ENCODE measurements at regions not wholly inside any gene's neighbourhood (a gene's known extent, or its start where the extent isn't known, plus 50 kb on each side); places are given as distances from the start of the nearest gene placed in this dataset.

- H3K4me1 ChIP-seq (replicated peaks in 1 of 2; ENCODE audit: control insufficient read depth in 2 of 2, insufficient read depth in 2 of 2, low read length in 2 of 2): no peaks in the 10 kb centered on the region
- CTCF ChIA-PET (ENCODE audit: low intra/inter-chr PET ratio): no interaction called here
- FAIRE-seq (no peak), ATAC-seq (no peak), DNase-seq (ENCODE audit: extremely low read depth in 1 of 4, low spot score in 3 of 4) (no peak)
- H3K9ac ChIP-seq (ENCODE audit: insufficient read depth in 1 of 2, low read depth in 2 of 2, low read length in 2 of 2): no peak overlapping the region
- H3K36me3 ChIP-seq (ENCODE audit: control insufficient read depth, insufficient read depth, low read length): no peaks in the 10 kb centered on the region
- no peaks in the 10 kb centered on the region for H3K79me2 ChIP-seq (ENCODE audit: control insufficient read depth, insufficient read depth, low read length)
- no peak overlapping the region for H2AFZ ChIP-seq (ENCODE audit: low read depth, low read length)
- no peaks in the 10 kb centered on the region for H4K20me1 ChIP-seq (replicated peaks; ENCODE audit: control insufficient read depth, insufficient read depth, low read length)
- 4% methylated on average over 3 of the region's 3 CpGs for WGBS (ENCODE audit: insufficient coverage, low coverage, missing lambda C conversion rate)
- no peaks in the 10 kb centered on the region for H3K9me3 ChIP-seq (replicated peaks; ENCODE audit: control insufficient read depth, insufficient read depth, low read depth, low read length)
- no peak overlapping the region for H3K4me3 ChIP-seq
- in situ Hi-C loops (cut with MboI): no loop called here
- TF ChIP-seq TEAD1 (CRISPR knock-in tag; IDR thresholded peaks at IDR 0.05): no peak
- H3K27me3 ChIP-seq (ENCODE audit: control insufficient read depth in 2 of 2, insufficient read depth in 2 of 2, low read length in 2 of 2): no peaks in the 10 kb centered on the region
- H3K9me1 ChIP-seq (ENCODE audit: control insufficient read depth, insufficient read depth, low read length): no peaks in the 10 kb centered on the region
- BruUV-seq (replicated peaks): no TSS peak
- no peak overlapping the region for H3K27ac ChIP-seq (ENCODE audit: extremely low read depth, low read depth, low read length)
- intact Hi-C loops (cut with micrococcal nuclease): no loop called here
- no peak overlapping the region for H3K4me2 ChIP-seq (ENCODE audit: insufficient read depth, low read length)
- POLR2A ChIA-PET: no interaction called here
These were observed 213.9 kb upstream of the UBASH3B start for GRCh38 chr11:122441666-122442035.

- H4K20me1 ChIP-seq (replicated peaks; ENCODE audit: control insufficient read depth, insufficient read depth, low read length): no peaks in the 10 kb centered on the region
- CTCF ChIA-PET (ENCODE audit: low intra/inter-chr PET ratio): no interaction called here
- H3K9ac ChIP-seq (ENCODE audit: insufficient read depth in 1 of 2, low read depth in 2 of 2, low read length in 2 of 2): no peak overlapping the region
- H3K36me3 ChIP-seq (ENCODE audit: control insufficient read depth, insufficient read depth, low read length): no peaks in the 10 kb centered on the region
- TF ChIP-seq EGR1 (conservative IDR thresholded peaks at IDR 0.05): no peak
- no peak for TF ChIP-seq GATAD2A (IDR thresholded peaks at IDR 0.05)
- no peak for TF ChIP-seq ZNF431 (CRISPR knock-in tag; IDR thresholded peaks at IDR 0.05)
- TF ChIP-seq SAFB (IDR thresholded peaks at IDR 0.05; ENCODE audit: borderline replicate concordance, low read depth, low read length): no peak
- no peak for TF ChIP-seq BRD4 (IDR thresholded peaks at IDR 0.05)
- no peak for TF ChIP-seq TCF7L2 (IDR thresholded peaks at IDR 0.05; ENCODE audit: low read depth, low read length)
- TF ChIP-seq RBM15 (IDR thresholded peaks at IDR 0.05; ENCODE audit: insufficient read depth, low read length): no peak
- TF ChIP-seq ZNF316 (IDR thresholded peaks at IDR 0.05): no peak
- no peak for TF ChIP-seq ZFPM2 (CRISPR knock-in tag; IDR thresholded peaks at IDR 0.05)
- H3K4me1 ChIP-seq (replicated peaks in 1 of 2; ENCODE audit: control insufficient read depth in 2 of 2, insufficient read depth in 2 of 2, low read length in 2 of 2): no peaks in the 10 kb centered on the region
- no peak overlapping the region for H3K4me3 ChIP-seq
- 14% methylated on average over 15 of the region's 28 CpGs for WGBS (ENCODE audit: insufficient coverage, low coverage, missing lambda C conversion rate)
- no peak overlapping the region for H3K27ac ChIP-seq (ENCODE audit: extremely low read depth, low read depth, low read length)
- no peaks in the 10 kb centered on the region for H3K9me3 ChIP-seq (replicated peaks; ENCODE audit: control insufficient read depth, insufficient read depth, low read depth, low read length)
- no peak overlapping the region for H3K4me2 ChIP-seq (ENCODE audit: insufficient read depth, low read length)
- ATAC-seq (no peak), FAIRE-seq (no peak), DNase-seq (ENCODE audit: extremely low read depth in 1 of 4, low spot score in 3 of 4) (no peak)
- no peak overlapping the region for H2AFZ ChIP-seq (ENCODE audit: low read depth, low read length)
- no peaks in the 10 kb centered on the region for H3K79me2 ChIP-seq (ENCODE audit: control insufficient read depth, insufficient read depth, low read length)
- POLR2A ChIA-PET: no interaction called here
- in situ Hi-C loops (cut with MboI): no loop called here
- intact Hi-C loops (cut with micrococcal nuclease): no loop called here
- no peaks in the 10 kb centered on the region for H3K9me1 ChIP-seq (ENCODE audit: control insufficient read depth, insufficient read depth, low read length)
- H3K27me3 ChIP-seq (ENCODE audit: control insufficient read depth in 2 of 2, insufficient read depth in 2 of 2, low read length in 2 of 2): no peaks in the 10 kb centered on the region
- BruUV-seq (replicated peaks): no TSS peak
These were observed 214.5 kb upstream of the UBASH3B start for GRCh38 chr11:122440811-122441665.

All from K562 (cell line).